Mesodermal cell (in vitro differentiated cells): ENCODE measurements at regions not wholly inside any gene's neighbourhood (a gene's known extent, or its start where the extent isn't known, plus 50 kb on each side); places are given as distances from the start of the nearest gene placed in this dataset.

Source experiments
- H3K27ac ChIP-seq: 2 replicates; pipeline ENCODE4 v1.7.0; 2013; ENCODE audit warnings: mild to moderate bottlenecking, low read depth, low read length, moderate library complexity; ENCODE audit not compliant: severe bottlenecking
- H3K36me3 ChIP-seq: 2 replicates; pipeline ENCODE4 v1.7.1; 2013; ENCODE audit warnings: mild to moderate bottlenecking, low read length, moderate library complexity; ENCODE audit not compliant: control insufficient read depth, insufficient read depth
- H3K4me1 ChIP-seq: one replicate; pipeline ENCODE4 v1.7.1; 2013; ENCODE audit warnings: mild to moderate bottlenecking, low read length; ENCODE audit not compliant: insufficient read depth, control insufficient read depth, poor library complexity, severe bottlenecking
- H3K4me3 ChIP-seq: 2 replicates; pipeline ENCODE4 v1.7.0; 2013; ENCODE audit warnings: low read length, control low read depth, mild to moderate bottlenecking; ENCODE audit not compliant: insufficient read depth, poor library complexity, severe bottlenecking; ENCODE audit errors: extremely low read depth
- H3K9me3 ChIP-seq: 2 replicates; pipeline ENCODE4 v1.7.1; 2013; ENCODE audit warnings: mild to moderate bottlenecking, low read length, moderate library complexity; ENCODE audit not compliant: control insufficient read depth
- WGBS, 2 experiments: methylation state at CpG; one replicate each; pipeline ENCODE4 v1.1.5; 2013; ENCODE audit warnings: missing lambda C conversion rate in 2 of 2; ENCODE audit not compliant: insufficient coverage in 2 of 2; 5-methylcytosine and 5-hydroxymethylcytosine counted together

GRCh38 chr4:10364194-10364593 is 93.0 kb downstream of the ZNF518B start:
- H3K27ac ChIP-seq: no peak overlapping the region
- H3K36me3 ChIP-seq: no peaks in the 10 kb centered on the region
- no peak overlapping the region for H3K4me3 ChIP-seq
- no CpG with 5 or more reads among the region's 2 CpGs for WGBS, 2 experiments
- no peaks in the 10 kb centered on the region for H3K9me3 ChIP-seq
- H3K4me1 ChIP-seq: no peaks in the 10 kb centered on the region

- H3K36me3 ChIP-seq: no peaks in the 10 kb centered on the region
- no peaks in the 10 kb centered on the region for H3K9me3 ChIP-seq
- no peak overlapping the region for H3K4me3 ChIP-seq
- H3K27ac ChIP-seq: no peak overlapping the region
- H3K4me1 ChIP-seq: no peaks in the 10 kb centered on the region
These were observed 102.5 kb downstream of the ZNF518B start for GRCh38 chr4:10354746-10355145.

DNA sequence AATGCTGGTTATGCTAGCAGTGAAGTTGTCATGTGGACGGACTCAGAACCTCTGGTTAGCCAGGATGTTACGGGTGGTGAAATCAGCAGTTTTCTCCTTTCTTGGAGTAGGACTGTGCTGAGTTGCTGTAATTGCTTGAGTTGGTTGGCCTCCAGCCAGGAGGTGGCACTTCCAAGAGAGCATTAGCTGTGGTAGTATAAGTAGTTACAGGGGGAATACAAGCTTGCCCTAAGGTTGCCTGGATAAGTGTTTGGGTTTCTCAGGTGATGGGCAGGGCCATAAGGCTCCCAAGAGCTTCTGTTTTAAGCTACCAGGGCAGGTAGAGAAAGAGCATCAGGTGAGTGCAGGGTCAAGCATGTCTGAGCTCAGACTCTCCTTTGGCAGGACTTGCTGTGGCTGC is 103.0 kb downstream of the ZNF518B start:
- H3K9me3 ChIP-seq: no peaks in the 10 kb centered on the region
- H3K4me1 ChIP-seq: no peaks in the 10 kb centered on the region
- H3K36me3 ChIP-seq: no peaks in the 10 kb centered on the region
- H3K4me3 ChIP-seq: no peak overlapping the region
- 78 to 96% methylated on average over 2 of the region's 2 CpGs for WGBS, 2 experiments
- H3K27ac ChIP-seq: no peak overlapping the region

DNA sequence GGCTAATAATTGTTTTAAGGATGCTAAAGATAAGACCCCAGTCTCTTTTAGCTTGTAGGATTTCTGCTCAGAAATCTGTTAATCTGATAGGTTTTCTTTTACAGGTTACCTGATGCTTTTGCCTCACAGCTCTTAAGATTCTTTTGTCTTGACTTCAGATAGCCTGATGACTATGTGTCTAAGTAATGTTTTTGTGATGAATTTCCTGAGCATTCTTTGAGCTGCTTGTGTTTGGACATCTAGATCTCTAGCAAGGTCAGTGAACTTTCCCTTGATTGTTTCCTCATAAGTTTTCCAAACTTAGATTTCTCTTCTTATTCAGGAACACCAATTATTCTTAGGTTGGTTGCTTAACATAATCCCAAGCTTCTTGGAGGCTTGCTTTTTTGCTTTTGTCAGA is 104.1 kb downstream of the ZNF518B start:
- Histone ChIP-seq H3K36me3 (no peaks in the 10 kb centered on the region), H3K4me3 (no peak overlapping the region), H3K4me1 (no peaks in the 10 kb centered on the region), H3K9me3 (no peaks in the 10 kb centered on the region), H3K27ac (no peak overlapping the region)

DNA sequence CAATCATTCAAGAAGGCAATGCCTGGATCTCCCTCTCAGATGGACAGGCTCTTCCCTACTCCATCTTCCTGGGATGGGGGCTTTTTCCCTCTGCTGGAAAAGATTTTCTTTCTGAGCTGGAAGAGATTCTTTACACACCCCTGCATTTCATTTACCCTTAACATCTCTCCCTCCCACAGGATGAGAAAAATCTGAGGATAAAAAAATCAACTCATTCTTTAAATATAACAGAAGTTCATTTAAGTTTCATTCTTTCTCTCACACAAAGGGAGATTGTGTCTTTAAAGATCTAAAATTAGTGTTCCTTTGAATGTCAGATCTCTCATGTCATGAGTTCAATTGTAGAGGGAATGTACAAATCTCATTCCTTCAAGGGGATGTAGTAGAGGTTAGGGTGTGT is 109.0 kb downstream of the ZNF518B start:
- Histone ChIP-seq H3K4me1 (peaks cover 15% of the 10 kb centered on the region), H3K36me3 (no peaks in the 10 kb centered on the region), H3K9me3 (no peaks in the 10 kb centered on the region), H3K4me3 (no peak overlapping the region), H3K27ac (no peak overlapping the region)

DNA sequence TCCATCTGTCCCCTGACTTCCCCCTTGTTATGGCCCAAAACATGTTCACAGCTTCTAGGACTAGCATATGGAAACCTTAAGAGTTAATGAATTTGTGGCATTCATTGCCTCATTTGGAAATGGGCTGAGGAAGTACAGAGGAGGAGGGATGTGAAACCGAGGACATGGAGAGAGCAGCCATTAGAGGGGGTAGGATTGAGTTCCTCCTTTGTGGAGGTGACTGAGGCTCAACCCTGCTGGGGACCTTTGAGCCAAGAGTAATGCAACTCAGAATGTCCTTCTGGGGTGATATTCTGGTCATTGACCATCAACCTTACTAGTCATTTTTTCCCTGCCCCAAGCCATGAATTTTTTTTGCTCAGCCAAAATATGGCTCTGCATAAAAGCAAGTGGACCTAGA is 109.4 kb downstream of the ZNF518B start:
- H3K27ac ChIP-seq: no peak overlapping the region
- H3K9me3 ChIP-seq: no peaks in the 10 kb centered on the region
- no peaks in the 10 kb centered on the region for H3K36me3 ChIP-seq
- WGBS, 2 experiments: 100% methylated on average over 1 of the region's 1 CpG
- no peak overlapping the region for H3K4me3 ChIP-seq
- peaks cover 15% of the 10 kb centered on the region for H3K4me1 ChIP-seq

GRCh38 chr4:10347281-10347795 is 109.9 kb downstream of the ZNF518B start:
- Histone ChIP-seq H3K36me3 (no peaks in the 10 kb centered on the region), H3K9me3 (no peaks in the 10 kb centered on the region), H3K4me1 (peaks cover 15% of the 10 kb centered on the region), H3K4me3 (no peak overlapping the region), H3K27ac (no peak overlapping the region)
- WGBS, 2 experiments: 63% methylated on average over 1 of the region's 5 CpGs; no CpG with 5 or more reads in 1 of the 2 experiments

GRCh38 chr4:10346023-10346422 is 111.2 kb downstream of the ZNF518B start:
- no CpG with 5 or more reads among the region's 2 CpGs for WGBS, 2 experiments
- Histone ChIP-seq H3K36me3 (no peaks in the 10 kb centered on the region), H3K4me1 (peaks cover 15% of the 10 kb centered on the region), H3K4me3 (no peak overlapping the region), H3K9me3 (no peaks in the 10 kb centered on the region), H3K27ac (peak overlapping the region; percentile 67)

DNA sequence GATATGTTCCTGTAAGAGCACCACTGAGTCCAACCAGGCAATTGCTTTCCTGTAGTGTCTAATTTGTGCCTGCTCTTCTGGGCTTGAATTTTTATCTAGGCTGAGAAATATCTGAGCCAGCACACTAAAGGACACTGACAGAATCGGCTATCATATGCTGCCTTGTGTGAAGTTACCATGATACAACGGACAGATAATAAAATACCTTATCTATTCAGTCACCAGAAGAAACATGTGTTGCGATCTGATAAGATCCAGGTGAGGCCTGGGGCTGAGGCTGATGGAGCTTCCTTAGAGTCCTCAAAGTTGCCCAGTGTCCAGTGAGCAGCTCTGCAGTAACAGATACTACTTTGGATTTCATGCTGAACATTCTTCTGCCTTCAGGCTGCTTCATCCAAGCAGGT is 111.8 kb downstream of the ZNF518B start:
- Histone ChIP-seq H3K36me3 (no peaks in the 10 kb centered on the region), H3K4me3 (no peak overlapping the region), H3K27ac (peak overlapping the region; percentile 67), H3K4me1 (peaks cover 15% of the 10 kb centered on the region), H3K9me3 (no peaks in the 10 kb centered on the region)
- WGBS, 2 experiments: 78 to 84% methylated on average over 1 to 2 of the region's 3 CpGs

DNA sequence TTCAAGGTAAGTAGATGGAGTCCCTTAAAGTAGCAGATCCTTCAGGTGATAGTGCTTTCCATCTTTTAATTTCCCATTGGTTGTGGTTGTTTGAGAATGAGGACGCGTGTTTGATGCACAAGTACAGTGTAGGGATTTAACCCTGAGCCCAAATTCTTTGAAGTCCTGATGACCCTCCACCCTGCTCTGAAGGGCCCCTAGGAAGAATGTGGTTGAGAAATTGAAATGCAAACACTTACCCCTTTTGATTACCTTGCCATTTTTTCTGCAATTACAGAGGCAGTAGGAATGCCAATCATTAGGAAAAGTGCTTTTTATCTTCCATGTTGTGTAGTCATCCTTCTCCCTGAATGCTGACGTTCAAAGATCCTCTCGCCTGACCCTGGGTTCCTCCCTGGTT is 112.4 kb downstream of the ZNF518B start:
- Histone ChIP-seq H3K4me3 (no peak overlapping the region), H3K4me1 (peaks cover 15% of the 10 kb centered on the region), H3K9me3 (no peaks in the 10 kb centered on the region), H3K27ac (no peak overlapping the region), H3K36me3 (no peaks in the 10 kb centered on the region)
- WGBS, 2 experiments: 69 to 95% methylated on average over 2 to 4 of the region's 4 CpGs

- Histone ChIP-seq H3K27ac (no peak overlapping the region), H3K9me3 (no peaks in the 10 kb centered on the region), H3K4me3 (no peak overlapping the region), H3K4me1 (peaks cover 15% of the 10 kb centered on the region), H3K36me3 (no peaks in the 10 kb centered on the region)
- 82 to 94% methylated on average over 2 of the region's 2 CpGs for WGBS, 2 experiments
These were observed 113.6 kb downstream of the ZNF518B start for GRCh38 chr4:10343656-10344055.

- WGBS, 2 experiments: 94 to 100% methylated on average over 2 of the region's 2 CpGs
- Histone ChIP-seq H3K4me3 (no peak overlapping the region), H3K27ac (no peak overlapping the region), H3K36me3 (no peaks in the 10 kb centered on the region), H3K4me1 (peaks cover 15% of the 10 kb centered on the region), H3K9me3 (no peaks in the 10 kb centered on the region)
These were observed 114.4 kb downstream of the ZNF518B start for GRCh38 chr4:10342866-10343265.
